ENCODE measurements at regions not wholly inside any gene's neighbourhood (a gene's known extent, or its start where the extent isn't known, plus 50 kb on each side); places are given as distances from the start of the nearest gene placed in this dataset.

DNA sequence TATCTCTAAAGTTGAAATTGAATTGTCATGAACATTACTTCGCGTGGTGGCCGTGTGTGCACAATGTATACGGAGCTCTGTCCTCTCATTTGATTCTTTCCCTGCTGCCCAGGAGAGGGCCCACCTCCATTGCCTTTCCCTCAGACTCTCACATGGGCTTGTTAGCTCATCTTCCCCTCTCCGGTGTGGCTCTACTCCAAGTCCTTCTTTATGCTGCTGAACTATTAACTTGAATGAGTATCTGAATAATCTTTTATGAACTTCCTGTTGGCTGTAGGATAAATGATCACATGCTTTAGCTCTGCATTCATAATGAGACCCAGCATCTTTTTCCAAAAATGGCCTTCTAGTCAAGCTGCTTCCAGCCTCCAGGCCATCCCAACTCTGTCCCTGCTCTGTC, 68.8 kb upstream of the CLNK start:
- TF ChIP-seq, protein P1, sequence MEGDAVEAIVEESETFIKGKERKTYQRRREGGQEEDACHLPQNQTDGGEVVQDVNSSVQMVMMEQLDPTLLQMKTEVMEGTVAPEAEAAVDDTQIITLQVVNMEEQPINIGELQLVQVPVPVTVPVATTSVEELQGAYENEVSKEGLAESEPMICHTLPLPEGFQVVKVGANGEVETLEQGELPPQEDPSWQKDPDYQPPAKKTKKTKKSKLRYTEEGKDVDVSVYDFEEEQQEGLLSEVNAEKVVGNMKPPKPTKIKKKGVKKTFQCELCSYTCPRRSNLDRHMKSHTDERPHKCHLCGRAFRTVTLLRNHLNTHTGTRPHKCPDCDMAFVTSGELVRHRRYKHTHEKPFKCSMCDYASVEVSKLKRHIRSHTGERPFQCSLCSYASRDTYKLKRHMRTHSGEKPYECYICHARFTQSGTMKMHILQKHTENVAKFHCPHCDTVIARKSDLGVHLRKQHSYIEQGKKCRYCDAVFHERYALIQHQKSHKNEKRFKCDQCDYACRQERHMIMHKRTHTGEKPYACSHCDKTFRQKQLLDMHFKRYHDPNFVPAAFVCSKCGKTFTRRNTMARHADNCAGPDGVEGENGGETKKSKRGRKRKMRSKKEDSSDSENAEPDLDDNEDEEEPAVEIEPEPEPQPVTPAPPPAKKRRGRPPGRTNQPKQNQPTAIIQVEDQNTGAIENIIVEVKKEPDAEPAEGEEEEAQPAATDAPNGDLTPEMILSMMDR (IDR thresholded peaks at IDR 0.05; ENCODE audit: extremely low read depth, missing control alignments): no peak
- DNase-seq (ENCODE audit: low spot score): no peak

DNA sequence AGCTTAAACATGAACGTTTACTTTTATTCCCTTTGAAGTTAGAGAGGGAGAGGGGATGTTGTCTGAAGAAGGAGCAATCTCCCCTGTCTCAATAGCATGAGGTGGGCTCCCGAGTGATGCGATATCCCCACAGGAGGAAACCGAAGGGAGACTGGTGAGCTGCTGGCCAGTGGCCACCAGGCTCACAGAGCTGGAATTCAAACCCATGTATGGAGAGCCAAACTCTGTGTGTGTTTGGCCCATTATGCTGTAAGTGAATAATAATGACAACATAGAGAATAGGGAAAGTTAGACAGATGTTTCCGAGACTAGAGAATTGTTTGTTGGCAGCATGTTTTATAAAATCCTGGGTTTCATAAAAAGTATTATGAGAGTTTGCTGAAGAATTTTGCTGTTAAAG, 66.1 kb upstream of the CLNK start:
- no peak for DNase-seq (ENCODE audit: low spot score)
- TF ChIP-seq, protein P1 (IDR thresholded peaks at IDR 0.05; ENCODE audit: extremely low read depth, missing control alignments): no peak

DNA sequence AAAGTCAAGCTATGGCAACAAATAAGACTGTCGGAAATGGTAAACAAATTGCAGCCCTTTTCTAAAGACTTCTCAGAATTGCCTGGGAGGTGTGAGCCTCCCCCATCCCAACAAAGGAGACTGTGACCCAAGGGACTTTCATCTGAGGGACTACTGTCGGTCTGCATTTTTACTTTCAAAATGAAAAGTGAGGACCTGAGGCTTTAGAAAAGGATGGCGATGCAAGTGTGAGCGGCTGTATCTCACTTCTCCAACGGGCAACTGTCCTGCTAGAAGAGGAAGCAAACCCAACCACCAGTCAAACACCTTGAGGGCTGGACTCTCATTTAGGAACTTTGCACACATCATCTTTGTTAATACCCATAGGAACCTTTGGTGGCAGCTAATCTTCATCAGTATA, 62.6 kb upstream of the CLNK start:
- TF ChIP-seq, protein P1 (IDR thresholded peaks at IDR 0.05; ENCODE audit: extremely low read depth, missing control alignments): no peak

DNA sequence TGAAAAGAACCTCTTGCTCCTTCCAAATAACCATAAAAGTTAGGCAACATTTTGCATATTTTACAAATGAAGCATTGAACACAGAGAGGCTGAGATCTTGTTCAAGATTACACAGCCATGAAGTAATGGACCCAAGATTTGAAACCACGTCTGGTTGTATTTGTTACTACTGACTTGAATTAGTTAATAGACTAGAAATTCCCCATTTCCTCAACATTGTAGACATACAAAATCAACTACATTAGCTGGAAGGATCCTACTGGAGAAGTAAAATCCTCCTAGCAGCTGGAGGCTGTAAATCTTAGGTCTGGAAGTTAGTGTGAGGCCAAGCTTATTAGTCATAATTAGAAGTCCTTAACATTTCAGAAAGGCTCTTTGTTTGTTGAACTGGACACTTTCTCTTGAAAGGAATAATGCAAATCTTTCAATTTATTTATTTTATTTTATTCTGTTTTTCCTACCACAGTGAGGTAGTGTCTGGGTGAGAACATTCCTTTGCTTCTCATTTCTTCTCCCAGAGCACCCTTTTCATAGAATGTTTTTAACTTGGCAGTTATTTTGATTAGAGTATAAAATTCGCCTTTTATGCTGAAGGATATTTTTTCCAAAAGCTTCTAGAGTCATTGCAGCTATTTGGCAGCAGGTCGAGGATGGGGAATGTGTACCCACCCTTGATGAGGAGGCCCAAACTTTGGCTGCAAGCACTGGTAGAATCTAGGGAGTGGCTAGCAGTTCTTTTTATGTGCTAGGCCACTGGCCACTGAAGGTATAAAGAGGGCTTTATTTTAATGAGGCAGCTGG, 62.0 kb upstream of the CLNK start:
- TF ChIP-seq, protein P1 (IDR thresholded peaks at IDR 0.05; ENCODE audit: extremely low read depth, missing control alignments): no peak
- DNase-seq (ENCODE audit: low spot score): no peak

More for the DNA sequence above, 62.6 kb upstream of the CLNK start:
- DNase-seq (ENCODE audit: low spot score): peak; percentile 26

DNA sequence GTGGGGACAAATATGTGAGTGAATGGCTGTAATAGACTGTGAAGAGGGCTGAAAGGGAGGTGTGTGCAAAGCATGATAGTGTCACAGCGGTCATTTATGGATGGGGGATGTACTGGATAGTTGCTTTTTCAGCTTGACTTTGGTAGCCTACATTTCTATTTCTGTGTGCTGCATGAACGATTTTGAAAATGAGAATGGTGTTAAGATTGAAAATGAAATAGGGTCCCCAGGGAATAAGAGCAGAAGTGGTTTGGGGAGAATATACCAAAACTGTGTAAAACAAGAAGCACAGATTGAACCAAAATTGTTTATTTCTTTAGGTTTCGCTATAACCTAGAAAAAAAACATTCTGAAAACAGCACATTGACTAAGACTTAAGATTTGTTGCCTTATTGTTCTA, 58.8 kb upstream of the CLNK start:
- peak; percentile 36 for DNase-seq (ENCODE audit: low spot score)
- TF ChIP-seq, protein P1 (IDR thresholded peaks at IDR 0.05; ENCODE audit: extremely low read depth, missing control alignments): no peak

DNA sequence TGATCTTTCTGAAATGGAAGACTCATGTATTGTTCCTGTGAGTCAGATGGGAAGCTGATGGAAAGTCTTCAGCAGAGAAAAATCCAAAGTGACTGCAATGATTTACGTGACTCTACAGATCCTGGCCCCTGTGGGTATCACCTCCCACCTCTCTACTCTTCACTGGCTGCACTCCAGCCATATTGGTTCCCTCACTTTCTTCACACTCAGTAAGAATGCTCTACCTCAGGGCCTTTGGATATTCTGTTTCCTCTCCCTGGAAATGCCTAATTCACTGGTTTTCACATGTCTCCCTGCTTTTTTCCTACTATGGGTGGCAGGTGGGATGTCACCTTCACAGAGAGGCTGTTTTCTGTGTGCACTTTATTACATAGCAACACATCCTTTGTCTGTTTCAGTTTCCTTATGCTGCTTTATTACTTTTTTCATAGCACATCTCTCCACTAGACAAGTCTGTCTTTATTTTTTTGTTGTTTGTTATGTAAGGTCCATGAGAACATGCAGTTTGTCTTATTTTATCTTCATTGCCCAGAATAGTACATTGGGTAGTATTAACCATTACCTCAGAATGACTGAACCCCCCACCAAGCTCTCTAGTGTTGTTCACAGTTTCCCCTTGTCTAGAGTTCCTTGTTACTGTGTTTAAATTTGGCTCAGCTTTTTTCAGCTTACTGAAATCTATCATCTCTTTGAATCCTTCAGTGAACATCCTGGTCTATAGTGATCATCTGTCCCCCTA, 57.6 kb upstream of the CLNK start:
- no peak for DNase-seq (ENCODE audit: low spot score)
- TF ChIP-seq, protein P1 (IDR thresholded peaks at IDR 0.05; ENCODE audit: extremely low read depth, missing control alignments): no peak
